ENCODE measurements at regions not wholly inside any gene's neighbourhood (a gene's known extent, or its start where the extent isn't known, plus 50 kb on each side); places are given as distances from the start of the nearest gene placed in this dataset.
A peak's percentile ranks its signal among the peaks of the same experiment; 100 is the strongest.

- H3K4me2 ChIP-seq (ENCODE audit: low read depth, low read length) = no peak overlapping the region
- peak; percentile 35 for DNase-seq
- peaks cover 17% of the 10 kb centered on the region for H3K27me3 ChIP-seq (ENCODE audit: control insufficient read depth, insufficient read depth, low read length)
- no peaks in the 10 kb centered on the region for H4K20me1 ChIP-seq (ENCODE audit: insufficient read depth, low read length)
- no peaks in the 10 kb centered on the region for H3K79me1 ChIP-seq (ENCODE audit: low read depth in 1 of 2, low read length in 2 of 2)
- no peak overlapping the region for H3K9ac ChIP-seq (ENCODE audit: low read depth, low read length)
- no CpG with 5 or more reads among the region's 9 CpGs for WGBS, 2 experiments (ENCODE audit: extremely low coverage in 2 of 2, insufficient read length in 1 of 2)
- no peak for ATAC-seq (ENCODE audit: low read depth)
- H3K36me3 ChIP-seq (ENCODE audit: control insufficient read depth, insufficient read depth, low read length) = no peaks in the 10 kb centered on the region
- no peak overlapping the region for H2BK5ac ChIP-seq (ENCODE audit: low read depth, low read length, poor library complexity, severe bottlenecking)
- H3K27ac ChIP-seq (ENCODE audit: insufficient read depth, low read length) = no peak overlapping the region
- CTCF ChIA-PET = no interaction called here
- H2AFZ ChIP-seq (replicated peaks; ENCODE audit: low read length, poor library complexity) = no peak overlapping the region
- H3K14ac ChIP-seq (replicated peaks; ENCODE audit: low read depth, low read length) = no peak overlapping the region
- no peak overlapping the region for H4K91ac ChIP-seq (ENCODE audit: insufficient read depth, low read depth, low read length)
- no peak overlapping the region for H2AK5ac ChIP-seq (ENCODE audit: low read depth, low read length)
- no peak overlapping the region for H2BK120ac ChIP-seq (ENCODE audit: low read depth, low read length)
- no peak overlapping the region for H2AK9ac ChIP-seq (replicated peaks; ENCODE audit: low read depth, low read length, poor library complexity)
- no peak overlapping the region for H3K4ac ChIP-seq (ENCODE audit: low read depth, low read length)
- no peak overlapping the region for H4K5ac ChIP-seq (ENCODE audit: low read depth, low read length)
- H3K4me3 ChIP-seq (ENCODE audit: insufficient read depth, low read depth, low read length) = no peak overlapping the region
- H3K18ac ChIP-seq (ENCODE audit: low read depth, low read length) = no peak overlapping the region
- in situ Hi-C loops (cut with MboI; ENCODE audit: low sequenced_read_pairs) = loop anchor here (5.0 to 10.0 kb wide), 2 partner anchors 937 to 1135 kb away; partner anchors contain the start of gene ASMTL
- H4K8ac ChIP-seq (ENCODE audit: low read depth in 2 of 2, low read length in 2 of 2) = no peak overlapping the region
- dilution Hi-C loops (cut with HindIII; ENCODE audit: low sequenced_read_pairs, unreplicated experiment) = no loop called here
- H3K56ac ChIP-seq (ENCODE audit: extremely low read depth, insufficient read depth, low read length) = no peak overlapping the region
- intact Hi-C loops (cut with micrococcal nuclease) = loop anchor here (10.0 kb wide), 1 partner anchor 235 kb away; no protein-coding TSS in a partner anchor
- no peak overlapping the region for H2BK20ac ChIP-seq (ENCODE audit: low read depth, low read length)
- no TSS peak for BruUV-seq (replicated peaks)
- POLR2A ChIA-PET (ENCODE audit: unreplicated experiment) = no interaction called here
- no peak overlapping the region for H2BK15ac ChIP-seq (ENCODE audit: low read depth, low read length)
- H3K4me1 ChIP-seq (ENCODE audit: control insufficient read depth, insufficient read depth, low read length) = peaks cover 1% of the 10 kb centered on the region; the same call in 1 of the 2 replicates
- no peaks in the 10 kb centered on the region for H3K9me3 ChIP-seq (ENCODE audit: control insufficient read depth, insufficient read depth, low read length)
- no peaks in the 10 kb centered on the region for H3K9me1 ChIP-seq (ENCODE audit: insufficient read depth, low read length)
- H3K23ac ChIP-seq (ENCODE audit: low read depth, low read length) = no peak overlapping the region
- no peak for TF ChIP-seq CHD1 (IDR thresholded peaks at IDR 0.05; ENCODE audit: low read depth, low read length)
- no peak for TF ChIP-seq BHLHE40 (IDR thresholded peaks at IDR 0.05; ENCODE audit: low read depth, low read length)
- TF ChIP-seq SMC3 (IDR thresholded peaks at IDR 0.05; ENCODE audit: low read depth, low read length) = no peak
- no peak for TF ChIP-seq NFE2L2 (IDR thresholded peaks at IDR 0.05; ENCODE audit: low read depth, low read length)
- TF ChIP-seq MAZ (IDR thresholded peaks at IDR 0.05; ENCODE audit: borderline replicate concordance, low read depth, low read length) = no peak
- no peak for TF ChIP-seq MAFK (IDR thresholded peaks at IDR 0.05; ENCODE audit: low read depth, low read length)
- TF ChIP-seq RCOR1 (IDR thresholded peaks at IDR 0.05; ENCODE audit: insufficient replicate concordance, low read length) = no peak
- TF ChIP-seq MXI1 (IDR thresholded peaks at IDR 0.05; ENCODE audit: borderline replicate concordance, low read depth, low read length) = no peak
- no peak for TF ChIP-seq CTCF (conservative IDR thresholded peaks at IDR 0.05; ENCODE audit: low read depth, low read length)
- no peak for TF ChIP-seq RAD21 (IDR thresholded peaks at IDR 0.05; ENCODE audit: low read length)
- TF ChIP-seq CEBPB (IDR thresholded peaks at IDR 0.05; ENCODE audit: low read depth, low read length) = no peak
- TF ChIP-seq ELK1 (IDR thresholded peaks at IDR 0.05; ENCODE audit: borderline replicate concordance, low read depth, low read length) = no peak
- TF ChIP-seq RFX5 (IDR thresholded peaks at IDR 0.05; ENCODE audit: low read depth, low read length) = no peak
- TF ChIP-seq FOS (IDR thresholded peaks at IDR 0.05; ENCODE audit: low read depth, low read length) = no peak
- TF ChIP-seq, protein P1, sequence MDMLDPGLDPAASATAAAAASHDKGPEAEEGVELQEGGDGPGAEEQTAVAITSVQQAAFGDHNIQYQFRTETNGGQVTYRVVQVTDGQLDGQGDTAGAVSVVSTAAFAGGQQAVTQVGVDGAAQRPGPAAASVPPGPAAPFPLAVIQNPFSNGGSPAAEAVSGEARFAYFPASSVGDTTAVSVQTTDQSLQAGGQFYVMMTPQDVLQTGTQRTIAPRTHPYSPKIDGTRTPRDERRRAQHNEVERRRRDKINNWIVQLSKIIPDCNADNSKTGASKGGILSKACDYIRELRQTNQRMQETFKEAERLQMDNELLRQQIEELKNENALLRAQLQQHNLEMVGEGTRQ (IDR thresholded peaks at IDR 0.05; ENCODE audit: low read depth, low read length) = no peak
Observed at GRCh38 chrX:2589186-2590020, 88.6 kb upstream of the DHRSX start.
